HG03060 (cell line): ENCODE measurements at regions not wholly inside any gene's neighbourhood (a gene's known extent, or its start where the extent isn't known, plus 50 kb on each side); places are given as distances from the start of the nearest gene placed in this dataset.

ENCODE experiments used
- ATAC-seq: cut with Tn5 transposase; IDR thresholded peaks from one replicate; pipeline ENCODE4 v1.9.1; 2021; ENCODE audit warnings: low read depth, moderate number of reproducible peaks; ENCODE audit not compliant: unreplicated experiment

DNA sequence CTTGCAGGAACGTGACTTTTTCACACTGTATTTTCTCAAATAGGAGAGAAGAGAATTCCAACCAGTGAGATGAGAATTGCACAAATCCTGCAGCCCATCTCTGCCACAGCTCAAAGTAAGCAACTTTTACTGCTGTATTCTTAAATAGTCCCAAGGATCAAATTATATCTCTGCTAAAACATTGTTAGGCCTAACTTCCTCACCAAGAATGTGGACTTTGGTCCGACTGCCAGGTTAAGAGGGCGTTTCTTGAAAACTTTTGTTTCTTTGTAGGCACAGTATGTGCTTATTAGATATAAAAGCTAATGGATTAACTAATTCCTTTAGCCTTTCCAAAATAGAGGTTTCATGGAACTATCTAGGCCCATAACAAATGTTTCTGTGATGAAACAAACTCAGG, 61.4 kb upstream of the IFNG-AS1 start:
- ATAC-seq, result no peak

DNA sequence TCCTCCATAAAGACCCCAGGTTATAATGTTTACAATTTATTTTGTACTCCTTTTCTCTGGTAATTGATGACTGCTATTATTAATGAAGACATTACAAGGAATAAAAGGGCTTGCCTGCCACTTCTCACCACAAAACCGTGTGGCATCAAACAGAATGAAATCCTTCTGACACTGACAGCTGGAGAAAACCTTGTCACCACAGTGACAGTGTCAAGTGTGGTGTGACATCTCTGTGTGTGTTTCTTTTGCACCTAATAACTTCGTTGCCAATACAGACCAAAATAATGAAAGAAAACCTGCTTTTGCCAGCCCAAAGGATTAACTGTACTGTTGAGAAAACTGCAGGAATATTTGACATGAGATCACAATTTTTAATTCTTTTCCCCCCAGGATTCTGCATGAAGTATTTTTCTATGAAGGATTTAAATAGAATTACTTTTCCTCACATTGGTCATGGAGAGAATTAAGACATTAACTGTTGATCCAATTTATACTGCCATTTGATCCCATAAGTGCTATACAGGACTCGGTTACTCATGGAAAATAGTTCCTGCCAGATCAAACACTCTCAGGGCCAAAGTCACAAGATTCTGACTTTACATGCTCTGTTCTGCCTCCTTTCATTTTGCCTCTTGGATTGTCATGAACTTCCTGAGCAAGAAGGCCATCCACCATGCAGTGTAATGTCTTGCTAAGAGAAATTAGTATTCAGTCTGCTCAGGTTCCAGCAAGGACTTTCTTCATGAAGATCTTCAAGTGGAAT, 60.4 kb upstream of the IFNG-AS1 start:
- ATAC-seq, result no peak

DNA sequence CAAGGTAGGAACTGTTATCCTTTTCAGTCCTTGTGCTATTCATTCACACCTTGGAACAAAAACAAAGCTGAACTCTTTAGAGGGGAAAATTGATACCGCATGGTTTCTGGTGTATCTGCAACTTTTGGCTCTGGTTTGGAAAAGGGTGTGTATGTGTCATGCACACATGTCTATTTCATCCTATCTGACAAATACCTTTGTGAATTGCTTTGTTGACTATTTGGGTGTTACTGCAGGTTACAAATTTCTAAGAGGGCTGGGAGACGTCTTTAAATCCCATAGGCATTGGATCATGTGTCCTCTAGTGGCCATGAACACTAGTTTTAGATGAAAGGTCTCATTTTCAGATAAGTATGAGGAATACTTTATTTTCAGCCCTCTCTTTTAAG, 59.9 kb upstream of the IFNG-AS1 start:
- no peak for ATAC-seq

DNA sequence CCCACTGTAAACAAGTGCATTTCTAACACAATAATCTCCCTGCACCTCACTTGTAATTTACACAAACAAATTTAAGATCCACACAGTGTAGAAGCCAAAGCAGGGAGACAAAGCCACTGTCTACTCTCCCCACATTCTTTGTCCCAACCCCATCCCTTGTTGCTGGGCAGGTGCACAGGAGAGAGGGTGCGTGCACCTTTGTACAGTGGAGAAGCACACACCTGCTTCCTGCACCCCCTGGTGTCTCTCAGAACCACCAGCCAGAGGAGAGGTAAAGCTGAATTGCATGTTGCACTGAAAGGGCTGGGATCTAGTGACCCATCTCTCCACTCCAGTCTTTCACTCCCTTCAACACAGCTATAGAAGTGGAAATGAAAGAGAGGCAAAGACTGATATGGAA, 51.4 kb upstream of the IFNG-AS1 start:
- ATAC-seq, result no peak
